ENCODE measurements at regions not wholly inside any gene's neighbourhood (a gene's known extent, or its start where the extent isn't known, plus 50 kb on each side); places are given as distances from the start of the nearest gene placed in this dataset.

- Histone ChIP-seq H4K20me1 (replicated peaks; ENCODE audit: control insufficient read depth, insufficient read depth, low read length) (no peaks in the 10 kb centered on the region), H3K27ac (ENCODE audit: extremely low read depth, low read depth, low read length) (no peak overlapping the region), H3K4me2 (ENCODE audit: insufficient read depth, low read length) (no peak overlapping the region), H3K36me3 (ENCODE audit: control insufficient read depth, insufficient read depth, low read length) (no peaks in the 10 kb centered on the region), H3K4me1 (replicated peaks in 1 of 2; ENCODE audit: control insufficient read depth in 2 of 2, insufficient read depth in 2 of 2, low read length in 2 of 2) (no peaks in the 10 kb centered on the region), H3K27me3 (ENCODE audit: control insufficient read depth in 2 of 2, insufficient read depth in 2 of 2, low read length in 2 of 2) (no peaks in the 10 kb centered on the region), H3K9ac (ENCODE audit: insufficient read depth in 1 of 2, low read depth in 2 of 2, low read length in 2 of 2) (no peak overlapping the region), H3K79me2 (ENCODE audit: control insufficient read depth, insufficient read depth, low read length) (no peaks in the 10 kb centered on the region), H3K9me3 (replicated peaks; ENCODE audit: control insufficient read depth, insufficient read depth, low read depth, low read length) (no peaks in the 10 kb centered on the region), H2AFZ (ENCODE audit: low read depth, low read length) (no peak overlapping the region), H3K4me3 (no peak overlapping the region), H3K9me1 (ENCODE audit: control insufficient read depth, insufficient read depth, low read length) (no peaks in the 10 kb centered on the region)
- WGBS (ENCODE audit: insufficient coverage, low coverage, missing lambda C conversion rate), result 0% methylated on average over 2 of the region's 2 CpGs
- intact Hi-C loops (cut with micrococcal nuclease) (no loop called here), in situ Hi-C loops (cut with MboI) (no loop called here)
- ATAC-seq, result no peak
- no peak for TF ChIP-seq ZNF184 (CRISPR knock-in tag; IDR thresholded peaks at IDR 0.05)
- no peak for TF ChIP-seq ATF4 (CRISPR knock-in tag; IDR thresholded peaks at IDR 0.05)
- CTCF ChIA-PET (ENCODE audit: low intra/inter-chr PET ratio), result no interaction called here
- BruUV-seq (replicated peaks), result no TSS peak
- DNase-seq (ENCODE audit: extremely low read depth in 1 of 4, low spot score in 3 of 4), result no peak
- POLR2A ChIA-PET, result no interaction called here
- FAIRE-seq, result no peak
Measured at GRCh38 chr5:24145806-24146205, 499.0 kb downstream of the CDH10 start.

GRCh38 chr5:24161559-24161958 is 483.2 kb downstream of the CDH10 start:
- Histone ChIP-seq H3K36me3 (ENCODE audit: control insufficient read depth, insufficient read depth, low read length) (no peaks in the 10 kb centered on the region), H3K9me3 (replicated peaks; ENCODE audit: control insufficient read depth, insufficient read depth, low read depth, low read length) (no peaks in the 10 kb centered on the region), H3K4me1 (replicated peaks in 1 of 2; ENCODE audit: control insufficient read depth in 2 of 2, insufficient read depth in 2 of 2, low read length in 2 of 2) (no peaks in the 10 kb centered on the region), H4K20me1 (replicated peaks; ENCODE audit: control insufficient read depth, insufficient read depth, low read length) (no peaks in the 10 kb centered on the region), H3K27me3 (ENCODE audit: control insufficient read depth in 2 of 2, insufficient read depth in 2 of 2, low read length in 2 of 2) (no peaks in the 10 kb centered on the region), H3K27ac (ENCODE audit: extremely low read depth, low read depth, low read length) (no peak overlapping the region), H3K9me1 (ENCODE audit: control insufficient read depth, insufficient read depth, low read length) (no peaks in the 10 kb centered on the region), H3K9ac (ENCODE audit: insufficient read depth in 1 of 2, low read depth in 2 of 2, low read length in 2 of 2) (no peak overlapping the region), H3K4me2 (ENCODE audit: insufficient read depth, low read length) (no peak overlapping the region), H3K4me3 (no peak overlapping the region), H3K79me2 (ENCODE audit: control insufficient read depth, insufficient read depth, low read length) (no peaks in the 10 kb centered on the region), H2AFZ (ENCODE audit: low read depth, low read length) (no peak overlapping the region)
- no TSS peak for BruUV-seq (replicated peaks)
- ChIA-PET POLR2A (no interaction called here), CTCF (ENCODE audit: low intra/inter-chr PET ratio) (no interaction called here)
- TF ChIP-seq GTF2E2 (tag; IDR thresholded peaks at IDR 0.05) (no peak), ZNF253 (CRISPR knock-in tag; conservative IDR thresholded peaks at IDR 0.05) (no peak), CBX5 (IDR thresholded peaks at IDR 0.05; ENCODE audit: borderline replicate concordance, low read depth) (no peak)
- WGBS (ENCODE audit: insufficient coverage, low coverage, missing lambda C conversion rate), result 0% methylated on average over 2 of the region's 2 CpGs
- no peak for FAIRE-seq
- ATAC-seq, result no peak
- intact Hi-C loops (cut with micrococcal nuclease), result no loop called here
- no peak for DNase-seq (ENCODE audit: extremely low read depth in 1 of 4, low spot score in 3 of 4)
- in situ Hi-C loops (cut with MboI), result no loop called here
